HCT116 (cell line): ENCODE measurements at regions not wholly inside any gene's neighbourhood (a gene's known extent, or its start where the extent isn't known, plus 50 kb on each side); places are given as distances from the start of the nearest gene placed in this dataset.

Source experiments
- ATAC-seq: fragments of 200-7000 bp; cut with Tn5 transposase; 2 replicates; pipeline ENCODE4 v1.9.1; 2020; ENCODE audit warnings: mild to moderate bottlenecking, moderate library complexity
- BruUV-seq: library from RNA; stranded (reverse); fragments of 400-500 nt; replicated peaks from 2 replicates; lab custom pipeline; 2021; lab: Mats Ljungman, UMichigan
- CTCF ChIA-PET: fragments of 300-600 bp; sonication (Branson Sonifier 250); formaldehyde crosslinking; loops from one replicate; lab custom pipeline; 2021; ENCODE audit warnings: antibody characterized with exemption; lab: Charles Lee
- POLR2A ChIA-PET: fragments of 300-600, 350-600 bp; sonication (Branson Sonifier 250); formaldehyde crosslinking; loops from one replicate; lab custom pipeline; 2021; ENCODE audit warnings: antibody characterized with exemption; lab: Charles Lee
- RAD21 ChIA-PET, 2 experiments: fragments of 300-600 bp; sonication (Branson Sonifier 250); formaldehyde crosslinking; loops; one replicate each; lab custom pipeline; 2023; ENCODE audit warnings: low total read pairs in 2 of 2; ENCODE audit not compliant: uncharacterized antibody in 2 of 2, unreplicated experiment in 2 of 2, low non-redundant PET in 1 of 2; lab: Charles Lee
- DNase-seq: peaks from one replicate; pipeline ENCODE4 v3.0.0-alpha.2; 2010; ENCODE audit warnings: low read depth, low spot score
- H2AFZ ChIP-seq: fragments of 200-600 bp; shearing (Covaris generic), sonication (generic); 2 replicates; pipeline ENCODE4 v1.6.1; 2017; ENCODE audit warnings: low read depth, mixed run types, mixed read lengths, antibody characterized with exemption, low read length; ENCODE audit not compliant: poor library complexity, severe bottlenecking
- H3K27ac ChIP-seq: 2 replicates; pipeline ENCODE4 v1.5.1; 2012; ENCODE audit warnings: low read depth, low read length
- H3K27me3 ChIP-seq: fragments of 200-600 bp; sonication (generic); 2 replicates; pipeline ENCODE4 v1.6.1; 2016; ENCODE audit warnings: mixed run types, low read length, mixed read lengths; ENCODE audit not compliant: insufficient read depth
- H3K36me3 ChIP-seq, 2 experiments: fragments of 200-500 bp in 1 of 2; fragments of 200-600 bp in 1 of 2; sonication (Bioruptor generic) in 1 of 2; sonication (generic) in 1 of 2; 2 replicates each; pipeline versions ENCODE4 v1.5.1 to v1.6.1; 2014 to 2016; ENCODE audit warnings: low read length in 2 of 2, inconsistent platforms in 1 of 2, mixed read lengths in 1 of 2, mixed run types in 1 of 2; ENCODE audit not compliant: insufficient read depth in 2 of 2, control insufficient read depth in 1 of 2
- H3K4me1 ChIP-seq, 2 experiments: fragments of 200-600 bp in 1 of 2; sonication (generic) in 1 of 2; 2 replicates each; pipeline versions ENCODE4 v1.5.1 to v1.6.1; 2012 to 2017; ENCODE audit warnings: low read length in 2 of 2, inconsistent platforms in 1 of 2, mild to moderate bottlenecking in 1 of 2, mixed read lengths in 1 of 2, mixed run types in 1 of 2, moderate library complexity in 1 of 2; ENCODE audit not compliant: insufficient read depth in 2 of 2, control insufficient read depth in 1 of 2
- H3K4me2 ChIP-seq: fragments of 200-600 bp; sonication (generic); 2 replicates; pipeline ENCODE4 v1.6.1; 2017; ENCODE audit warnings: mixed run types, low read length, mixed read lengths
- H3K4me3 ChIP-seq, 2 experiments: fragments of 200-600 bp in 1 of 2; sonication (generic) in 1 of 2; replicated peaks in 1 of 2; 2 replicates each; pipeline ENCODE4 v1.5.1; 2011 to 2016; ENCODE audit warnings: low read length in 2 of 2, control low read depth in 1 of 2, low read depth in 1 of 2, mild to moderate bottlenecking in 1 of 2, mixed read lengths in 1 of 2, mixed run types in 1 of 2
- H3K79me2 ChIP-seq: fragments of 200-600 bp; sonication (generic); 2 replicates; pipeline ENCODE4 v1.6.1; 2017; ENCODE audit warnings: mild to moderate bottlenecking, mixed run types, low read length, moderate library complexity, mixed read lengths; ENCODE audit not compliant: insufficient read depth
- H3K9ac ChIP-seq: fragments of 200-600 bp; sonication (generic); 2 replicates; pipeline ENCODE4 v1.6.1; 2016; ENCODE audit warnings: low read length, mixed read lengths
- H3K9me2 ChIP-seq: fragments of 200-600 bp; sonication (generic), shearing (Covaris generic); 2 replicates; pipeline ENCODE4 v1.6.1; 2017; ENCODE audit warnings: mixed run types, mild to moderate bottlenecking, moderate library complexity; ENCODE audit not compliant: insufficient read depth
- H3K9me3 ChIP-seq, 2 experiments: fragments of 200-500 bp in 1 of 2; fragments of 200-600 bp in 1 of 2; sonication (Bioruptor generic) in 1 of 2; sonication (generic) in 1 of 2; 2 replicates each; pipeline ENCODE4 v1.6.1; 2014 to 2017; ENCODE audit warnings: low read length in 2 of 2, mixed read lengths in 2 of 2, inconsistent platforms in 1 of 2, low read depth in 1 of 2, mild to moderate bottlenecking in 1 of 2, mixed run types in 1 of 2, moderate library complexity in 1 of 2; ENCODE audit not compliant: control insufficient read depth in 1 of 2, insufficient read depth in 1 of 2
- H4K20me1 ChIP-seq: fragments of 200-600 bp; sonication (generic), shearing (Covaris generic); 2 replicates; pipeline ENCODE4 v1.6.1; 2017; ENCODE audit warnings: mixed run types, mild to moderate bottlenecking, moderate library complexity; ENCODE audit not compliant: insufficient read depth
- CEBPB ChIP-seq: IDR thresholded peaks from 2 replicates; pipeline ENCODE4 v1.6.1; 2012; ENCODE audit warnings: low read depth
- EGR1 ChIP-seq: IDR thresholded peaks from 2 replicates; pipeline ENCODE4 v1.6.1; 2012; ENCODE audit warnings: low read depth
- EZH2phosphoT487 ChIP-seq: fragments of 200-600 bp; IDR thresholded peaks from 2 replicates; pipeline ENCODE4 v1.6.1; 2018; ENCODE audit warnings: antibody characterized with exemption, borderline replicate concordance
- YY1 ChIP-seq: IDR thresholded peaks from 2 replicates; pipeline ENCODE4 v1.6.1; 2011; ENCODE audit warnings: low read length, low read depth, moderate library complexity, mild to moderate bottlenecking; ENCODE audit not compliant: insufficient replicate concordance; ENCODE audit errors: extremely low read depth
- ZNF274 ChIP-seq: fragments of 200-500 bp; sonication (Bioruptor generic); IDR thresholded peaks from 2 replicates; pipeline ENCODE4 v1.6.1; 2014; ENCODE audit warnings: mild to moderate bottlenecking, low read depth, low read length, inconsistent platforms
- intact Hi-C: fragments of 100-400 bp; cut with micrococcal nuclease; formaldehyde crosslinking; loops from 2 replicates; pipeline ENCODE4 v1.10.0; 2022
- TF ChIP-seq, protein P1 (sequence below): IDR thresholded peaks from 2 replicates; pipeline ENCODE4 v1.6.1; 2012; ENCODE audit warnings: low read depth

GRCh38 chr13:111846391-111847159, 220.4 kb upstream of the SOX1 start:
- CTCF ChIA-PET, result no interaction called here
- RAD21 ChIA-PET, result no interaction called here
- ATAC-seq, result no peak
- Histone ChIP-seq H3K27ac (no peak overlapping the region), H3K4me1 (no peaks in the 10 kb centered on the region), H2AFZ (no peak overlapping the region), H3K9me2 (no peaks in the 10 kb centered on the region), H3K4me2 (no peak overlapping the region), H3K4me3 (no peak overlapping the region), H3K9ac (no peak overlapping the region), H3K9me3 (no peaks in the 10 kb centered on the region; a peak in 1 of 4 replicates), H3K79me2 (no peaks in the 10 kb centered on the region), H3K27me3 (peaks cover 7% of the 10 kb centered on the region; the same call in 1 of the 2 replicates), H4K20me1 (no peaks in the 10 kb centered on the region), H3K36me3 (no peaks in the 10 kb centered on the region)
- intact Hi-C loops, result no loop called here
- TF ChIP-seq EGR1 (no peak), CEBPB (no peak), ZNF274 (no peak), EZH2phosphoT487 (no peak), YY1 (no peak)
- TF ChIP-seq, protein P1, sequence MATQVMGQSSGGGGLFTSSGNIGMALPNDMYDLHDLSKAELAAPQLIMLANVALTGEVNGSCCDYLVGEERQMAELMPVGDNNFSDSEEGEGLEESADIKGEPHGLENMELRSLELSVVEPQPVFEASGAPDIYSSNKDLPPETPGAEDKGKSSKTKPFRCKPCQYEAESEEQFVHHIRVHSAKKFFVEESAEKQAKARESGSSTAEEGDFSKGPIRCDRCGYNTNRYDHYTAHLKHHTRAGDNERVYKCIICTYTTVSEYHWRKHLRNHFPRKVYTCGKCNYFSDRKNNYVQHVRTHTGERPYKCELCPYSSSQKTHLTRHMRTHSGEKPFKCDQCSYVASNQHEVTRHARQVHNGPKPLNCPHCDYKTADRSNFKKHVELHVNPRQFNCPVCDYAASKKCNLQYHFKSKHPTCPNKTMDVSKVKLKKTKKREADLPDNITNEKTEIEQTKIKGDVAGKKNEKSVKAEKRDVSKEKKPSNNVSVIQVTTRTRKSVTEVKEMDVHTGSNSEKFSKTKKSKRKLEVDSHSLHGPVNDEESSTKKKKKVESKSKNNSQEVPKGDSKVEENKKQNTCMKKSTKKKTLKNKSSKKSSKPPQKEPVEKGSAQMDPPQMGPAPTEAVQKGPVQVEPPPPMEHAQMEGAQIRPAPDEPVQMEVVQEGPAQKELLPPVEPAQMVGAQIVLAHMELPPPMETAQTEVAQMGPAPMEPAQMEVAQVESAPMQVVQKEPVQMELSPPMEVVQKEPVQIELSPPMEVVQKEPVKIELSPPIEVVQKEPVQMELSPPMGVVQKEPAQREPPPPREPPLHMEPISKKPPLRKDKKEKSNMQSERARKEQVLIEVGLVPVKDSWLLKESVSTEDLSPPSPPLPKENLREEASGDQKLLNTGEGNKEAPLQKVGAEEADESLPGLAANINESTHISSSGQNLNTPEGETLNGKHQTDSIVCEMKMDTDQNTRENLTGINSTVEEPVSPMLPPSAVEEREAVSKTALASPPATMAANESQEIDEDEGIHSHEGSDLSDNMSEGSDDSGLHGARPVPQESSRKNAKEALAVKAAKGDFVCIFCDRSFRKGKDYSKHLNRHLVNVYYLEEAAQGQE, result no peak
- DNase-seq, result no peak
- POLR2A ChIA-PET, result no interaction called here
- BruUV-seq, result no TSS peak
